ENCODE measurements at regions not wholly inside any gene's neighbourhood (a gene's known extent, or its start where the extent isn't known, plus 50 kb on each side); places are given as distances from the start of the nearest gene placed in this dataset.
"Not testable (repeated sequence)": the region's sequence is repeated elsewhere in the genome, so short reads cannot be mapped to it uniquely, and the experiment has no call there.

DNA sequence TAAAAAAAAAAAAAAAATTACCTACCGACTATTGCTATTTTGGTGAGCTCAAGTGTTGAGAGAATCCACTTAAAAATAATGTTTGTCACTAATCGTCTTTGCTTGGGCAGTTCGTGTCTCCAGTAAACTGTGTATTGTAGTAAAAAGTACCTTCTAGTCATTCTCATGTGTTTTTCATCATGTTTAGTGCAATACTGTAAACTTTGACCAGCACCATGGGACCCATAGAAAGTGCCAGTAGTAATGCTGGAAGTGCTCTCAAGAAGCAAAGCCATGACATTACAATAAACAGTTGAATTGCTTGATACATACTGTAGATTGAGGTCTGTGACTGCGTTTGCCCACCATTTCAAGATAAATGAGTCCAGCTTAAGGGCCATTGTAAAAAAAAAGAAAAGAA lies 395.2 kb downstream of the BCKDHB start:
- 73% methylated on average over 4 of the region's 4 CpGs for WGBS (ENCODE audit: low lambda C conversion rate)
- Histone ChIP-seq H3K4me1 (ENCODE audit: control insufficient read depth in 1 of 2, insufficient read depth in 2 of 2, low read depth in 1 of 2, low read length in 1 of 2) (no peaks in the 10 kb centered on the region), H3K9ac (no peak overlapping the region), H3K27ac (ENCODE audit: low read depth in 2 of 2, low read length in 1 of 2) (no peak overlapping the region), H3K27me3 (ENCODE audit: insufficient read depth) (no peaks in the 10 kb centered on the region), H3K9me2 (no peaks in the 10 kb centered on the region), H3K36me3 (replicated peaks in 1 of 2; ENCODE audit: control insufficient read depth in 1 of 2, insufficient read depth in 2 of 2, low read length in 1 of 2) (no peaks in the 10 kb centered on the region), H3K4me2 (no peak overlapping the region), H4K20me1 (ENCODE audit: insufficient read depth) (no peaks in the 10 kb centered on the region), H3F3A (replicated peaks; ENCODE audit: insufficient read depth) (no peaks in the 10 kb centered on the region), H2AFZ (ENCODE audit: low read depth) (no peak overlapping the region), H3K9me3 (no peaks in the 10 kb centered on the region; the same call in 1 of the 2 replicates), H3K4me3 (ENCODE audit: low read depth in 2 of 2, low read length in 1 of 2) (no peak overlapping the region), H3K79me2 (ENCODE audit: insufficient read depth) (no peaks in the 10 kb centered on the region)
- TF ChIP-seq EP300 (IDR thresholded peaks at IDR 0.05; ENCODE audit: borderline replicate concordance in 1 of 2, low read depth in 1 of 2, low read length in 1 of 2) (no peak), CHD2 (IDR thresholded peaks at IDR 0.05; ENCODE audit: low read length, partially characterized antibody) (no peak), GATA2 (CRISPR knock-in tag; IDR thresholded peaks at IDR 0.05) (no peak), FOXJ3 (CRISPR knock-in tag; IDR thresholded peaks at IDR 0.05) (no peak), POLR2AphosphoS5 (IDR thresholded peaks at IDR 0.05; ENCODE audit: low read depth, low read length) (no peak), MXI1 (IDR thresholded peaks at IDR 0.05; ENCODE audit: low read depth, low read length) (no peak), FOXM1 (IDR thresholded peaks at IDR 0.05; ENCODE audit: low read depth) (no peak), TAF1 (IDR thresholded peaks at IDR 0.05; ENCODE audit: borderline replicate concordance, low read depth, low read length) (no peak), FOSL2 (IDR thresholded peaks at IDR 0.05; ENCODE audit: borderline replicate concordance, low read depth) (no peak), RCOR1 (IDR thresholded peaks at IDR 0.05; ENCODE audit: low read length) (no peak), NFIC (IDR thresholded peaks at IDR 0.05; ENCODE audit: borderline replicate concordance) (no peak)
- TF ChIP-seq, protein P1, sequence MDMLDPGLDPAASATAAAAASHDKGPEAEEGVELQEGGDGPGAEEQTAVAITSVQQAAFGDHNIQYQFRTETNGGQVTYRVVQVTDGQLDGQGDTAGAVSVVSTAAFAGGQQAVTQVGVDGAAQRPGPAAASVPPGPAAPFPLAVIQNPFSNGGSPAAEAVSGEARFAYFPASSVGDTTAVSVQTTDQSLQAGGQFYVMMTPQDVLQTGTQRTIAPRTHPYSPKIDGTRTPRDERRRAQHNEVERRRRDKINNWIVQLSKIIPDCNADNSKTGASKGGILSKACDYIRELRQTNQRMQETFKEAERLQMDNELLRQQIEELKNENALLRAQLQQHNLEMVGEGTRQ (IDR thresholded peaks at IDR 0.05; ENCODE audit: borderline replicate concordance, low read depth, low read length), result no peak
- TF ChIP-seq, protein P2, sequence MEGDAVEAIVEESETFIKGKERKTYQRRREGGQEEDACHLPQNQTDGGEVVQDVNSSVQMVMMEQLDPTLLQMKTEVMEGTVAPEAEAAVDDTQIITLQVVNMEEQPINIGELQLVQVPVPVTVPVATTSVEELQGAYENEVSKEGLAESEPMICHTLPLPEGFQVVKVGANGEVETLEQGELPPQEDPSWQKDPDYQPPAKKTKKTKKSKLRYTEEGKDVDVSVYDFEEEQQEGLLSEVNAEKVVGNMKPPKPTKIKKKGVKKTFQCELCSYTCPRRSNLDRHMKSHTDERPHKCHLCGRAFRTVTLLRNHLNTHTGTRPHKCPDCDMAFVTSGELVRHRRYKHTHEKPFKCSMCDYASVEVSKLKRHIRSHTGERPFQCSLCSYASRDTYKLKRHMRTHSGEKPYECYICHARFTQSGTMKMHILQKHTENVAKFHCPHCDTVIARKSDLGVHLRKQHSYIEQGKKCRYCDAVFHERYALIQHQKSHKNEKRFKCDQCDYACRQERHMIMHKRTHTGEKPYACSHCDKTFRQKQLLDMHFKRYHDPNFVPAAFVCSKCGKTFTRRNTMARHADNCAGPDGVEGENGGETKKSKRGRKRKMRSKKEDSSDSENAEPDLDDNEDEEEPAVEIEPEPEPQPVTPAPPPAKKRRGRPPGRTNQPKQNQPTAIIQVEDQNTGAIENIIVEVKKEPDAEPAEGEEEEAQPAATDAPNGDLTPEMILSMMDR (IDR thresholded peaks at IDR 0.05), result no peak
- DNase-seq, result no peak
- ChIA-PET CTCF (no interaction called here), POLR2A (no interaction called here)

DNA sequence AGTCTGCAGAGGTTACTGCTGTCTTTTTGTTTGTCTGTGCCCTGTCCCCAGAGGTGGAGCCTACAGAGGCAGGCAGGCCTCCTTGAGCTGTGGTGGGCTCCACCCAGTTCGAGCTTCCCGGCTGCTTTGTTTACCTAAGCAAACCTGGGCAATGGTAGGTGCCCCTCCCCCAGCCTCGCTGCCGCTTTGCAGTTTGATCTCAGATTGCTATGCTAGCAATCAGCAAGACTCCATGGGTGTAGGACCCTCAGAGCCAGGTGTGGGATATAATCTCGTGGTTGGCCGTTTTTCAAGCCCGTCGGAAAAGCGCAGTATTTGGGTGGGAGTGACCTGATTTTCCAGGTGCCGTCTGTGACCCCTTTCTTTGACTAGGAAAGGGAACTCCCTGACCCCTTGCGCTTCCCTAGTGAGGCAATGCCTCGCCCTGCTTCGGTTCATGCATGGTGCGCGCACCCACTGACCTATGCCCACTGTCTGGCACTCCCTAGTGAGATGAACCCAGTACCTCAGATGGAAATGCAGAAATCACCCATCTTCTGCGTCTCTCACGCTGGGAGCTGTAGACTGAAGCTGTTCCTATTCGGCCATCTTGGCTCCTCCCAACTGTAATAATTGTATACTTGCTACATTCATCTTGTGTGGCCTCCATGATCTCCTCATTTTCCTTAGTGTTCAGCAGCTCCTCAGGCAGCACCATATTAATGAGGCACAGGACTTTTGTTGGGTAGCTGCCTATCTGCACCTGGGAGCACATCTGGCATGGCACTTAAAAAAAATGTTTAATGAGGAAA lies 391.4 kb downstream of the BCKDHB start:
- WGBS (ENCODE audit: low lambda C conversion rate), result 79% methylated on average over 11 of the region's 18 CpGs

More for the DNA sequence above, 391.4 kb downstream of the BCKDHB start:
- H2AFZ ChIP-seq (ENCODE audit: low read depth); H3K9me2 ChIP-seq; CTCF ChIA-PET; H3K27me3 ChIP-seq (ENCODE audit: insufficient read depth); H3K4me3 ChIP-seq (ENCODE audit: low read depth in 2 of 2, low read length in 1 of 2); H3K79me2 ChIP-seq (ENCODE audit: insufficient read depth); POLR2A ChIA-PET; H3K27ac ChIP-seq (ENCODE audit: low read depth in 2 of 2, low read length in 1 of 2); H4K20me1 ChIP-seq (ENCODE audit: insufficient read depth); H3K4me2 ChIP-seq; DNase-seq; H3K36me3 ChIP-seq (replicated peaks in 1 of 2; ENCODE audit: control insufficient read depth in 1 of 2, insufficient read depth in 2 of 2, low read length in 1 of 2); H3K9ac ChIP-seq; H3K4me1 ChIP-seq (ENCODE audit: control insufficient read depth in 1 of 2, insufficient read depth in 2 of 2, low read depth in 1 of 2, low read length in 1 of 2); H3F3A ChIP-seq (replicated peaks; ENCODE audit: insufficient read depth); H3K9me3 ChIP-seq: not testable (repeated sequence)
